G401 (cell line): ENCODE measurements at regions not wholly inside any gene's neighbourhood (a gene's known extent, or its start where the extent isn't known, plus 50 kb on each side); places are given as distances from the start of the nearest gene placed in this dataset.
"Not testable (repeated sequence)": the region's sequence is repeated elsewhere in the genome, so short reads cannot be mapped to it uniquely, and the experiment has no call there.

Experiments
- DNase-seq: peaks from one replicate; pipeline ENCODE4 v3.0.0-alpha.2; 2015; ENCODE audit warnings: low spot score
- in situ Hi-C: cut with HindIII; loops from 2 replicates; pipeline ENCODE4 v1.10.0; 2016; ENCODE audit warnings: low sequenced_read_pairs, mixed read lengths

GRCh38 chr2:239726091-239726591 lies 299.0 kb downstream of the NDUFA10 start:
- no peak for DNase-seq
- in situ Hi-C loops: no loop called here

DNA sequence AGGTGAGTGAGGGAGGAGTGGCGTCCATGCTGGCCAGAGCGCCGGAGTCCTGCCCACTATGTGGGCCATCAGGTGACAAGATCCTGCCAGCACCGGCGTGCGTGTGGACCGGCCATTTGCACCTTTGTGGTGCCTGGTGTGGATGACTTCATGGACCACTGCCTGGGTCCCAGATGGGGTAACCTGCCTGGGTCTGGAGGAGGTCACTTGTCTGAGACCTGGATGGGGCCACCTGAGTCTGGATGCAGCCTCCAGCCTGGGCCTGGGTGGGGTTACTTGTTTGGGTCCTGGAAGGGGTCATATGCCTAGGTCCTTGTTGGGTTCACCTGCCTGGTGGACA lies 299.6 kb downstream of the NDUFA10 start:
- no peak for DNase-seq
- in situ Hi-C loops: no loop called here

DNA sequence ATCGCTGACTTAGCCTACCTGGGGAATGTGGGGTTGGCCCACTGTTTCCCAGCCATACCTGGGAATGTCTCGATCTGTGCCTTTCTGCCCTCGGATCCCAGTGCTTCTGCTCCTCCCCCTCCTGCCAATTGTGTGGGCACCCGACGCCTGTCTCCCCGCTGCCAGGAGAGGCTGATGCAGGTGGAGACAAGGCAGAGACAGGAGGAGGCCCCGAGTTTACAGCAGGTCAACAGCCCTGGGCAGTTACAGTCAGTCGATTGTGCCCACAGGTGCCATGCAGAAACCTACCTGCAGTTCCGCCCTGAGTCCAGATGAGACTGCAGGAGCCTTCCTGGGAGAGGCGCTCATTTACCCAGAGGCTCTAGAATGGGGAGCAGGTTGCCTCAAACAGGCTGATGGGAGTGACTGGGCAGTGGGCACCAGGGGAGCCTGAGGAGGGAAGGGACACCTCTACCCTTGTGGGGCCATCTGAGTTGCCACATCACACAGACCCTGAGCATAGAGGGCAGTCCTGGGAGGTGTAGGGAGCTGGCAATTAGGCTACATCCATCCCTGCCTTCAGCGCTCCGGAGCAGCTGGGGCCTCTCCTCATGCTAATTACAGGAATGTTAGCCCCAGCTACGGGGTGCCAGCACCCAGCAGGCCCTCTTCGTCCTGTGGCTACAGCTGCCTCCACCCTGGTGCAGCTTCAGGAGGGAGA lies 300.1 kb downstream of the NDUFA10 start:
- in situ Hi-C loops: no loop called here
- peak; percentile 25 for DNase-seq

DNA sequence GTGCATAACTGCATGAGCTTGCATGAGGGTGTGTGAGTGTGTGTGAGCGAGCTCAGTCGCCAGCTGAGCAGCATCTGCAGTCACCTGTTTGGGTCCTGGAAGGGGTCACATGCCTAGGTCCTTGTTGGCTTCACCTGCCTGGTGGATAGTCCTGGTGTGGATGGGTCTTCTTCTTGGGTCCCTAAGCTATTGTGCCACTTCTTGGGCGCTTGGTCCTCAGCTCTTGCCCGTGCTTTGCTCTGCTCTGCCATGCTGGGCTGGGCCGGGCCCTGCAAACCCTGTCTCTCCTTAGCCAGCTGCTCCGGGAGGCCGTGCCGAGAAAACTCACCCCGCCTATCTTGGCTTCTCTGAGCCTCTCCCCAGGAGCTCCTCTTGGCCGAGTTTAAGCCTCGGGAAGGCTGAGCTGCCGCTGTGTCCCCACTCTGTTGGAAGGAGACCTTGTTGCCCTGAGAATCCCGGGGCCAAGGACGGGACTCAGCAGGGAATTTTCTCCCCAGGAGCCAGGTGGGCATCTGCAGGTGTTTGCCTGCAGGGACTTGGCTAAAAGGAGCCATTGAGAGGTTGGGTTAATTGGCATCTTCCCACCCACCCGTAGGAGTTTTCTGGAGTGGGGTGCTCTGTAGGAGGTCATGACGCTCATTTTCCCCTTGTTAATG lies 300.8 kb downstream of the NDUFA10 start:
- peak; percentile 63 for DNase-seq
- in situ Hi-C loops: no loop called here

DNA sequence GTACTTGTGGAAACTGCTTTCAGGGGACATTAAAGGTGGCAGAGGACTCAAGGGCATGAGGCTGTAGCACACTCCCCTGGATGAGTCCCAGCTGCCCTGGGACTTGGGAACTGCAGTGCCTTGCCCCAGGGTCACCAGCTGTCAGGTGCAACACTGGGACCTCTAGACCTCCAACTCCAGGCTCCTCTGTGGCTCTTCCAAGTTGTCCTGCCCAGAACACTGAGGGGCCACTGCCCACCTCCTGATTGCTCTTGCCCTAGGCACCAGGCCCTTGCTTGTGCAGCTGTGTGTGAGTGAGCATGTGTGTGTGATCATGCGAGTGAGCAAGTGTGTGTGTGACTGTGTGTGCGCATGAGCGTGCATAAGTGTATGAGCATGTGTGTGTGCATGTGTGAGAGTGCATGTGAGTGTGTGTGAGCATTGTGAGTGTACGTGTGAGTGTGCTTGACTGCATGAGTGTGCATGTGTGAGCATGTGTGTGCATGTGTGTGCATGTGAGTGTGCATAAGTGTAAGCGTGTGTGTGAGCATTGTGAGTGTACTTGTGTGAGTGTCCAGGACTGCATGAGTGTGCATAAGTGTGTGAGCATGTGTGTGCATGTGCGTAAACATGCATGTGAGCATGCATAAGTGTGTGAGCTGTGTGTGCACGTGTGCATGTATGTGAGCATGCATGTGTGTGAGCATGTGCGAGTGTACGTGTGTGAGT lies 301.5 kb downstream of the NDUFA10 start:
- in situ Hi-C loops: no loop called here
- no peak for DNase-seq

DNA sequence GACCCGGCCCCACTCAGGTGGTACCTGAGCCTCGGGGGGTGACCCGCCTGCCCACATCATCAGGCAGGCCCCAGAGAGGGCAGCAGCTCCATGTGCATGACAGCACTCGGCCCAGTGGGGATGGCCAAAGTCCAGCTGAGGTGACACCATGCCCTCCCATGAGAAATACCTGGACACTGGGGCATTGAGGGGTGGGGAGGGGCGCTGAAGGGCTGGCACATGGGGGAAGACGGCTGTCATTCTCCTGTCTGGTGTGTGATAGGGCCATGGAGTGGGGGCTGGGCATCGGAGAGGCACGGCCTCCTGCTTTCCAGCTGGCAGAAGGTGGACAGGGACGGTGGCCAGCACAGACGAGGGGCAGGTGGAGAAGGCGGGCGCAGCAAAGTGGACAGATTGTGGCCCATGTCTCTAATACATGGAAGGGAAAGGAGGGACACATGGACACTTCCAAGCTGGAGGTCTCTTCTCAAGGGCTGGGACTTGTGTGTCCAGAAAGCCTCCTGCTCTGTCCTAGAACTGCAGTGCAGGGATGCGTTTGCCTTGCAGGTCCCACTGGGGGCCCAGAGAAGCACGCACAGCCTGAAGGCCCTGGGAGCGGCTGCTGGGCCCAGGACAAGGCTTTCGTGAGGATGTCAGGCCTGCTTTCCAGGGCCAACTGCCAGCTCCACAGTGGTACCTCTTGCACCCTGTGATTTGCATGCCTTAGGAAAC lies 302.2 kb downstream of the NDUFA10 start:
- peak; percentile 90 for DNase-seq

DNA sequence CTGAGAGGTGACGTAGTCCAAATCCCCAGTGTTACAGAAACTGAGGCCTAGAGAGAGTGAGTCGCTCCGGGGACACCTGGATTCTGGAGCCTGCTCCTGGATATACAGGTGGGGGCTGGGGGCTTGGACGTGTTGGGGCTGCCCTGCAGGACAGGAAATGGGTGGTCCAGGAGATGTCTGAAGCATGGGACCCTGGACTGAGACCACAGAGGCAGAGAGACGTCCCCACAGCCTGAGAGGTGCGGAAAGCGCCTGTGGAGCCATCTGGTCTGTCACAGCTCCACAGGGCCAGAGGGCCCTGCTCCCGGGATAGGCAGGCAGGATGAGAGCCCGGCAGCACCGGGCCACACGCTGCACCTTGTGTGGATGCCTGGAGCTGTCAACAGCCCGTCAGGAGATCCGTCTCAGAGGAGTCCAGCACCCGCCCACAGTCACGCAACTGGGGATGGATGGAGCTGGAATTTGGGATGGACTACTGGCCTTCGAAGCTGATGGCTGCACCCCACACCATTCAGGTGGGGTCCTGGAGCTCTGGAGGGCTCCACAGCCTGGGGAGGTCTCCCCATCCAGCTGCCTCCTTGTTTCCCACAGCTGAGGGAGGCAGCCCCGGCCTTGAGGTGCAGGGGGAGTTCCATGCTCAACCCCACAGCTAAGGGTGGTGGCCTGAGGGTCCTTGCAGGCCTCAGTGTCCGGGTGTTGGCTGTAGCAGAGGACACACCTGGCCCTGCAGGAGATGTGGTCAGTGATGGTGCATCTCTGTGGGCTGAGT lies 303.0 kb downstream of the NDUFA10 start:
- in situ Hi-C loops: no loop called here
- DNase-seq: peak; percentile 63

More for the DNA sequence above, 302.2 kb downstream of the NDUFA10 start:
- in situ Hi-C loops: no loop called here

- DNase-seq: no peak
- in situ Hi-C loops: no loop called here
These were observed 303.6 kb downstream of the NDUFA10 start for GRCh38 chr2:239721531-239721930.

- no peak for DNase-seq
- in situ Hi-C loops: no loop called here
These were observed 304.5 kb downstream of the NDUFA10 start for GRCh38 chr2:239720361-239721360.

GRCh38 chr2:239719791-239720360 lies 305.3 kb downstream of the NDUFA10 start:
- no peak for DNase-seq
- in situ Hi-C loops: no loop called here

- DNase-seq, in situ Hi-C loops: not testable (repeated sequence)
These were observed 306.2 kb downstream of the NDUFA10 start for GRCh38 chr2:239718991-239719390.

DNA sequence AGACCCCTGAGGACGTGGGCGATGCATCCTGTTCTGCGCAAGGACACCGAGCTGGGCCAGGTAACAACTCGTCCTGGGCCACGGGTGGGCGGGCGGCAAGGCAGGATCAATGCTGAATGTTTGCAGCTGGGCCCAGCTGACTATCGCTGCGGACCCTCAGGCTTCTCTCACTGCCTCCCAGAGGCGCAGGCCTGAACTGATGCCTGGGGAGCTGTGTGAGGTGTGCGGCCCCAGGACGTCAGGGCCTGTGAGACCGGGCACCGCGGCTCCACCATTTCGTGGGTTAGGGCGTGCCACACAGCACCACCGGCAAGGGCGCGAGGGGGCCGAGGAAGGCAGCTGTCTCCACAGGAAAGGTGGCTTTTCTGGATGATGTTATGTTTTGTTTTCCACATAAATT lies 307.4 kb downstream of the NDUFA10 start:
- in situ Hi-C loops: no loop called here
- no peak for DNase-seq

DNA sequence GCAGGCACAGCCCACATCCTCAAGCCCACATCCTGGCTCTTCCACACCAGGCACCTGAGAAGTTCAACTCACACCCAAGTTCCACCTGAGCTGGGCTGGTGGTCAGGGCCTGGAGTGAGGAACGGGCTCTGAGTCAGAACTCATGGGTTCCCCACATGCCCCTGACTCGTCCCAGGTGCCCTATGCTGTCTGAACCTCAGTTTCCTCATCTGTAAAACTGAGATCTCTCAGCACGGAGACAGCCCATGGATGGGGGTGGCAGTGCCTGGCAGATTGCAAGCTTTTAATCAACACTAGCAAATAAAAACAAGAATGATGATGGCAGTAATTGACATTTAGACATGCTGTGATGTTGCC lies 307.8 kb downstream of the NDUFA10 start:
- no peak for DNase-seq
- in situ Hi-C loops: no loop called here

- DNase-seq: peak; percentile 23
- in situ Hi-C loops: no loop called here
These were observed 308.4 kb downstream of the NDUFA10 start for GRCh38 chr2:239716536-239717318.

GRCh38 chr2:239716009-239716408 lies 309.1 kb downstream of the NDUFA10 start:
- in situ Hi-C loops: no loop called here
- no peak for DNase-seq

DNA sequence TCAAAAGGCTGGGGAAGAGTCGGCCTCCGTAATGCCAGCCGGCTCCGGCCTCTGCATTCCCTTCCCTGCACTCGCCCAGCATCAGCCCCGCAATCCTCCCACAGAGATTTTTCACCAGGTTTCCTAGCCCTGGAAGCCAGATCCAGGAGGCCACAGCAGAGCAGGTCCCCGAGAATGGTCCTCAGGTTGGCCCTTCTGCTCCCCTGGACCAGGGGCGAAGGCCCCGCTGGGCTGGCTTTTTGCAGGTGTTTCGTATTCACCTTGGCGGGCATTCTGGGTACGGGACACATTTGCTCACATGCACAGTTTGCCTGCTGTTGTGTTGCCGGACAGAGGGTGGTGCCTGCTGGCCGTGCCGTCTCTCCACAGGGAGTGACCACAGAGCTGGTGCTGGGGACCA lies 309.5 kb downstream of the NDUFA10 start:
- in situ Hi-C loops: no loop called here
- no peak for DNase-seq

GRCh38 chr2:239715202-239715601 lies 309.9 kb downstream of the NDUFA10 start:
- in situ Hi-C loops: no loop called here
- no peak for DNase-seq
